H1 (cell line): ENCODE measurements at regions not wholly inside any gene's neighbourhood (a gene's known extent, or its start where the extent isn't known, plus 50 kb on each side); places are given as distances from the start of the nearest gene placed in this dataset.

Experiments
- CTCF ChIA-PET: fragments of 300-600 bp; sonication (Branson Sonifier 250); formaldehyde crosslinking; loops from one replicate; lab custom pipeline; 2021; ENCODE audit not compliant: partially characterized antibody; lab: Charles Lee
- POLR2A ChIA-PET: fragments of 300-600 bp; sonication (Branson Sonifier 250); formaldehyde crosslinking; loops from one replicate; lab custom pipeline; 2021; ENCODE audit warnings: inconsistent platforms; ENCODE audit not compliant: partially characterized antibody; lab: Charles Lee
- DNase-seq, 2 experiments: peaks; one replicate each; pipeline versions ENCODE4 v3.0.0 to v3.0.0-alpha.2; 2010 to 2022; ENCODE audit warnings: low spot score in 2 of 2, low read depth in 1 of 2, mixed read lengths in 1 of 2
- FAIRE-seq: peaks from 2 replicates; lab custom pipeline; 2011; peaks lifted over from hg19 to GRCh38; lab: Jason Lieb, UNC
- H2AFZ ChIP-seq: 2 replicates; pipeline ENCODE4 v1.8.1; 2012; ENCODE audit warnings: low read length, inconsistent platforms
- H2AK5ac ChIP-seq: 2 replicates; pipeline ENCODE4 v1.6.1; 2013; ENCODE audit warnings: low read depth, low read length
- H2BK120ac ChIP-seq: replicated peaks from 2 replicates; pipeline ENCODE3; 2013; ENCODE audit warnings: low read depth, low read length, inconsistent platforms
- H2BK12ac ChIP-seq: 2 replicates; pipeline ENCODE4 v1.6.1; 2013; ENCODE audit warnings: low read depth, low read length
- H2BK15ac ChIP-seq: 2 replicates; pipeline ENCODE4 v1.6.1; 2013; ENCODE audit warnings: low read length
- H2BK20ac ChIP-seq: 2 replicates; pipeline ENCODE4 v1.6.1; 2013; ENCODE audit warnings: low read length
- H2BK5ac ChIP-seq: 2 replicates; pipeline ENCODE4 v1.6.1; 2013; ENCODE audit warnings: low read depth, low read length
- H3K14ac ChIP-seq: 2 replicates; pipeline ENCODE4 v1.6.1; 2013; ENCODE audit warnings: inconsistent platforms; ENCODE audit not compliant: insufficient read length
- H3K18ac ChIP-seq: 2 replicates; pipeline ENCODE4 v1.6.1; 2013; ENCODE audit warnings: low read length; ENCODE audit errors: extremely low read depth
- H3K23ac ChIP-seq: 2 replicates; pipeline ENCODE4 v1.6.1; 2013; ENCODE audit warnings: inconsistent platforms; ENCODE audit not compliant: insufficient read length
- H3K23me2 ChIP-seq: 2 replicates; pipeline ENCODE4 v1.6.1; 2013; ENCODE audit warnings: low read depth, low read length
- H3K27ac ChIP-seq: 2 replicates; pipeline ENCODE4 v1.6.1; 2011; ENCODE audit warnings: low read depth, low read length, inconsistent platforms
- H3K27me3 ChIP-seq, 4 experiments: replicated peaks in 1 of 4; 1 replicate in 1 of 4; 2 replicates in 3 of 4; pipeline versions ENCODE4 v1.6.1 to v1.8.1; 2011 to 2013; ENCODE audit warnings: low read length in 3 of 4, mild to moderate bottlenecking in 3 of 4, inconsistent platforms in 2 of 4, mixed read lengths in 2 of 4, moderate library complexity in 1 of 4; ENCODE audit not compliant: control insufficient read depth in 3 of 4, insufficient read depth in 3 of 4; ENCODE audit errors: extremely low read depth in 1 of 4
- H3K36me3 ChIP-seq, 4 experiments: 2 replicates each; pipeline versions ENCODE4 v1.6.1 to v1.8.1; 2011 to 2013; ENCODE audit warnings: mild to moderate bottlenecking in 4 of 4, low read length in 3 of 4, moderate library complexity in 2 of 4, control low read depth in 1 of 4, inconsistent platforms in 1 of 4; ENCODE audit not compliant: insufficient read depth in 4 of 4, control insufficient read depth in 2 of 4
- H3K4ac ChIP-seq: replicated peaks from 2 replicates; pipeline ENCODE3; 2013; ENCODE audit warnings: low read length, low read depth, mixed read lengths, inconsistent platforms; ENCODE audit not compliant: insufficient read length
- H3K4me1 ChIP-seq, 4 experiments: replicated peaks in 1 of 4; 1 replicate in 1 of 4; 2 replicates in 3 of 4; pipeline versions ENCODE4 v1.6.1 to v1.8.1; 2011 to 2013; ENCODE audit warnings: low read length in 3 of 4, inconsistent platforms in 2 of 4, mixed read lengths in 1 of 4; ENCODE audit not compliant: insufficient read depth in 4 of 4, control insufficient read depth in 3 of 4
- H3K4me2 ChIP-seq, 2 experiments: 2 replicates each; pipeline versions ENCODE4 v1.6.1 to v1.8.1; 2011 to 2013; ENCODE audit warnings: low read depth in 2 of 2, low read length in 2 of 2, control low read depth in 1 of 2, inconsistent platforms in 1 of 2, mild to moderate bottlenecking in 1 of 2; ENCODE audit not compliant: insufficient read depth in 1 of 2
- H3K4me3 ChIP-seq, 4 experiments: fragments of 200-600, 300-600 bp in 1 of 4; sonication (generic), shearing (Covaris generic), sonication (Bioruptor Twin) in 1 of 4; 2 replicates each; pipeline versions ENCODE4 v1.5.1 to v1.8.1; 2011 to 2016; ENCODE audit warnings: low read length in 4 of 4, low read depth in 3 of 4, control low read depth in 2 of 4, inconsistent platforms in 2 of 4, mild to moderate bottlenecking in 2 of 4, mixed read lengths in 1 of 4, moderate library complexity in 1 of 4; ENCODE audit not compliant: insufficient read depth in 2 of 4; ENCODE audit errors: extremely low read depth in 1 of 4
- H3K56ac ChIP-seq: replicated peaks from 2 replicates; pipeline ENCODE3; 2013; ENCODE audit warnings: low read depth, mild to moderate bottlenecking, mixed read lengths, low read length, inconsistent platforms; ENCODE audit not compliant: insufficient read length
- H3K79me1 ChIP-seq: 2 replicates; pipeline ENCODE4 v1.6.1; 2013; ENCODE audit warnings: low read depth, low read length, control low read depth
- H3K79me2 ChIP-seq, 2 experiments: 2 replicates each; pipeline versions ENCODE4 v1.6.1 to v1.8.1; 2012 to 2013; ENCODE audit warnings: low read length in 2 of 2, mild to moderate bottlenecking in 2 of 2, inconsistent platforms in 1 of 2; ENCODE audit not compliant: insufficient read depth in 2 of 2, control insufficient read depth in 1 of 2
- H3K9ac ChIP-seq, 4 experiments: replicated peaks in 1 of 4; 1 replicate in 1 of 4; 2 replicates in 3 of 4; pipeline versions ENCODE4 v1.6.1 to v1.8.1; 2011 to 2013; ENCODE audit warnings: low read depth in 3 of 4, low read length in 3 of 4, control low read depth in 2 of 4, mild to moderate bottlenecking in 2 of 4, moderate library complexity in 2 of 4, inconsistent platforms in 1 of 4; ENCODE audit errors: extremely low read depth in 1 of 4
- H3K9me3 ChIP-seq, 2 experiments: 2 replicates each; pipeline versions ENCODE4 v1.6.1 to v1.8.1; 2012 to 2013; ENCODE audit warnings: mild to moderate bottlenecking in 2 of 2, moderate library complexity in 2 of 2, control low read depth in 1 of 2, inconsistent platforms in 1 of 2, low read depth in 1 of 2, low read length in 1 of 2, mixed read lengths in 1 of 2; ENCODE audit not compliant: insufficient read depth in 2 of 2
- H4K20me1 ChIP-seq, 2 experiments: replicated peaks in 1 of 2; 2 replicates each; pipeline versions ENCODE3 to v1.8.1; 2011 to 2013; ENCODE audit warnings: inconsistent platforms in 2 of 2, low read length in 2 of 2, mild to moderate bottlenecking in 1 of 2; ENCODE audit not compliant: insufficient read depth in 2 of 2, control insufficient read depth in 1 of 2
- H4K5ac ChIP-seq: 2 replicates; pipeline ENCODE4 v1.6.1; 2013; ENCODE audit warnings: low read length, low read depth, mixed read lengths, inconsistent platforms; ENCODE audit not compliant: insufficient read length
- H4K8ac ChIP-seq: 2 replicates; pipeline ENCODE4 v1.8.0; 2013; ENCODE audit warnings: mild to moderate bottlenecking, moderate library complexity, low read length, inconsistent platforms; ENCODE audit not compliant: insufficient read depth; ENCODE audit errors: extremely low read depth
- H4K91ac ChIP-seq: replicated peaks from 2 replicates; pipeline ENCODE3; 2013; ENCODE audit warnings: low read length, mixed read lengths, inconsistent platforms; ENCODE audit not compliant: insufficient read length
- CHD2 ChIP-seq: IDR thresholded peaks from 2 replicates; pipeline ENCODE4 v1.6.1; 2012; ENCODE audit warnings: low read length, improper control_type of control experiment
- HDAC2 ChIP-seq, 2 experiments: fragments of 300-600 bp in 1 of 2; sonication (generic) in 1 of 2; IDR thresholded peaks; 2 replicates each; pipeline ENCODE4 v1.6.1; 2011 to 2012; ENCODE audit warnings: low read depth in 2 of 2, low read length in 2 of 2, mild to moderate bottlenecking in 2 of 2, moderate library complexity in 2 of 2, borderline replicate concordance in 1 of 2, inconsistent platforms in 1 of 2
- NANOG ChIP-seq: IDR thresholded peaks from 2 replicates; pipeline ENCODE4 v1.6.1; 2011; ENCODE audit warnings: low read length, low read depth, mild to moderate bottlenecking, inconsistent platforms; ENCODE audit not compliant: insufficient read depth, poor library complexity, severe bottlenecking
- SIRT6 ChIP-seq: IDR thresholded peaks from one replicate; pipeline ENCODE4 v1.7.1; 2012; ENCODE audit warnings: low read length, inconsistent platforms
- WGBS, 2 experiments: shearing (Covaris generic) in 1 of 2; methylation state at CpG; one replicate each; pipeline versions ENCODE4 v1.1.6 to v1.1.7; 2013 to 2015; ENCODE audit warnings: low lambda C conversion rate in 2 of 2, mixed read lengths in 2 of 2, inconsistent platforms in 1 of 2, low coverage in 1 of 2, missing lambda C conversion rate in 1 of 2; ENCODE audit not compliant: insufficient replicate concordance in 2 of 2, insufficient coverage in 1 of 2, insufficient read length in 1 of 2; ENCODE audit errors: extremely low coverage in 1 of 2, missing lambda C conversion rate in 1 of 2; 5-methylcytosine and 5-hydroxymethylcytosine counted together

DNA sequence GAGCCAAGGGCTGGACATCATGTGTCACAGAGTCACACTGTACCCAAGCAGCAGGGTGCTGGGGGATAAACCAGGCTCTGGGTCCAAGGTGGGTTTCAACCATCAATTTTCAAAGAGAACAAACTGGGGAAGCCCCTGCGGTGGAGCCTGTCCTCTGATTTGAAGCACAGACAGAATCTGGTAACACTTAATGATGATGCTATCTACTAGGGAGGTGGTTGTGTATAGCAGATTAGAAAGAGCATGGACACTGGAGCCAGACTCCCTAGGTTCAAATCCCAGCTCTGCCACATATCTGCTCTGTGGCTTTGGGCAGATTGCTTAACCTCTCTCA is 204.9 kb upstream of the ZMIZ1 start:
- Histone ChIP-seq H3K36me3 (no peaks in the 10 kb centered on the region), H2AK5ac (no peak overlapping the region), H2BK5ac (no peak overlapping the region), H3K23ac (no peak overlapping the region), H4K8ac (no peak overlapping the region), H3K4ac (no peak overlapping the region), H3K18ac (no peak overlapping the region), H3K9me3 (no peaks in the 10 kb centered on the region), H3K79me2 (no peaks in the 10 kb centered on the region), H3K4me3 (no peak overlapping the region), H4K5ac (no peak overlapping the region), H4K20me1 (no peaks in the 10 kb centered on the region), H3K9ac (no peak overlapping the region), H2BK20ac (no peak overlapping the region), H3K27me3 (peaks cover 0 to 3% (median 0%) of the 10 kb centered on the region in 4 experiments; a peak in 1 of 7 replicates), H3K14ac (no peak overlapping the region), H3K4me2 (no peak overlapping the region), H3K23me2 (no peaks in the 10 kb centered on the region), H2BK15ac (no peak overlapping the region), H3K56ac (no peak overlapping the region), H4K91ac (no peak overlapping the region), H2BK12ac (no peak overlapping the region), H3K79me1 (no peaks in the 10 kb centered on the region), H3K4me1 (no peaks in the 10 kb centered on the region), H3K27ac (no peak overlapping the region), H2BK120ac (no peak overlapping the region), H2AFZ (no peak overlapping the region)
- DNase-seq = peak in 1 of 2 experiments; percentile 24
- ChIA-PET CTCF (interaction anchor here (1.0 kb wide), 1 partner anchor 10 kb away, joined by 8 read pairs; no protein-coding TSS in a partner anchor), POLR2A (no interaction called here)
- no peak for TF ChIP-seq SIRT6
- no peak for TF ChIP-seq HDAC2 (IDR thresholded peaks at IDR 0.05; ENCODE audit: borderline replicate concordance in 1 of 2, low read depth in 2 of 2, low read length in 2 of 2)
- no peak for TF ChIP-seq NANOG
- TF ChIP-seq CHD2 = no peak
- 91% methylated on average over 1 of the region's 1 CpG; no CpG with 5 or more reads in 1 of the 2 experiments for WGBS, 2 experiments
- FAIRE-seq = no peak
